ENCODE measurements at regions not wholly inside any gene's neighbourhood (a gene's known extent, or its start where the extent isn't known, plus 50 kb on each side); places are given as distances from the start of the nearest gene placed in this dataset.
A peak's percentile ranks its signal among the peaks of the same experiment; 100 is the strongest.

DNA sequence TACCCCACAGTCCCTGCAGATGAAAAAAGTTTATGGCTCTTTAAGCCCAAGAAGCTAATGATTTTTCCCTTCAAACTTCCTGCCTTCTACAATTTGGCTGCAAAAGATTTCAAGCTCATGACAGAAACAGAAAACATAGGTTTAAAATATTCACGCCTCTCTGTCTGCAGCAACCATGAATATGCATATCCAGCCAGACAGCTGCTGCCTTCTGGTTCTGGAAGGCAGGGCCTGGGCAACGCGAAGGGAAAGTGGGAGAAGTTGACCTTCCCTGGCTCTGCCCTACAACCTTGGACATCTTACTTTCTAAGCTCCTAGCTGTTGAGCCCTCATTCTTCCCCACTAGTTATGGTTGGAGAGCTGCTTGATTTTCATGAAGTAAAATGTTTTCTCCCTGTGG, 64.8 kb upstream of the CLINT1 start:
- DNase-seq = no peak

DNA sequence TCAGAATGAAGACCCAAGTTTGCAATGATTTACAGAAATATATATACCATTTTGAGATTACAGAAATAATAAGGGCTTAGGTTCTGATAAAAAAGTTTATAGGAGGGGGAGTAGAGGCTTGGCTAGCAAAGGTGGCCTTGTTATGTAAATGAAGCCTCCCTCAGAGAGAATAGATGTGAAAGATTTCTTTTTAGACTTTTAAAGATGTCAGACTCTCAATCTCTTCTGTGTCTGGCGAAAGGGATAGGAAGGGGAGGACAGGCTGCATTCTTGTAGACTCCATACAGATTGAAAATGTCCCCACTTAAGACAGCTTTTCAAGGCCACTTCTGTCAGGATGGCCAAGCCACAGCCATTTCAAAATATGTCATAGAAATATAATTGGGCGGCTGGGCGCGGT, 63.1 kb upstream of the CLINT1 start:
- DNase-seq = no peak

DNA sequence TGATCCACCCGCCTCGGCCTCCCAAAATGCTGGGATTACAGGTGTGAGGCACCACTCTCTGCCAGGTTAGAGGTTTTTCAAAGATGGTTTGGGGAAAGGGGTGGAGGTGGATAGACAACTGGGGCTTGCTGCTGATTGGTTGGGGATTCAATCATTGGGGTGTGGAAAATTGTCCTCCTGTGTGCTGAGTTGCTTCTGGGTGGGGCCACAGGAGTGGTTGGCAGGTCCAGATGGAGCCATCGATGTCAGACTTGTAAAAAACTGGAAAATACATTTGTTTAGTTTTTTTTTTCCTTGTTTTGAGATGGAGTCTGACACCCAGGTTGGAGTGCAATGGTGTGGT, 61.9 kb upstream of the CLINT1 start:
- DNase-seq = no peak

DNA sequence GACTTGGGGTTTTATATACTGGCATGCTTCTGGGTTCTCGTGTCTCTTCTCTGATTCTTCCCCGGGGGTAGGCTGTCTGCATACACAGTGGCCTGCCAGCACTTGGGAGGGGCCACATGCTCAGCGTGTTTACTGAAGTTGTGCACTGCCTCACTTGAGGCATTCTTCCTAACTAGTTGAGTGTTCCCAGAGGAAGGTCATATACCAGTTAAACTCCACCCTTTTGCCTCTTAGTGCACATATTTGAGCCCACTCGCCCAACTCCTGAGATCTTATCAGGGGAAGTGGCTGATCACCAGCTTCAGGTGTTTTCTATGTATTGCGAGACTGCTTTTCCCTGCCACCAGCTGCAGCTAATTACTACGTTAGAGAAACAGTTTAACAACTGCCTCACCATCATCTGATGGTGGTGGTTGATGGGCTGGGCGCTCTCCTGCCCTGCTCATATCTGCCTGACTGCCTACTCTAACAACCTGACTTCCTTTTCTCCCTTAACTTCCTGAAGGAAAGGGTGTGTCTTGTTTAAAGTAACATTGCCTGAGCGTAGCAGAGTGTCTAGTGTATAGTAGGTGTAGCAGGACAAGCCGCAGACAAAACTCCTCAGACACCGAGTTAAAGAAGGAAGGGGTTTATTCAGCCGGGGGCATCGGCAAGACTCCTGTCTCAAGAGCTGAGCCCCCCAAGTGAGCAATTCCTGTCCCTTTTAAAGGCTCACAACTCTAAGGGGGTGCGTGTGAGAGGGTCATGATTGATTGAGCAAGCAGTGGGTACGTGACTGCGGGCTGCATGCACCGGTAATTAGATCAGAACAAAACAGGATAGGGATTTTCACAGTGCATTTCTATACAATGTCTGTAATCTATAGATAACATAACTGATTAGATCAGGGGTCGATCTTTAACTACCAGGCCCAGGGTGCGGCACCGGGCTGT, 60.1 kb upstream of the CLINT1 start:
- peak; percentile 30 for DNase-seq

DNA sequence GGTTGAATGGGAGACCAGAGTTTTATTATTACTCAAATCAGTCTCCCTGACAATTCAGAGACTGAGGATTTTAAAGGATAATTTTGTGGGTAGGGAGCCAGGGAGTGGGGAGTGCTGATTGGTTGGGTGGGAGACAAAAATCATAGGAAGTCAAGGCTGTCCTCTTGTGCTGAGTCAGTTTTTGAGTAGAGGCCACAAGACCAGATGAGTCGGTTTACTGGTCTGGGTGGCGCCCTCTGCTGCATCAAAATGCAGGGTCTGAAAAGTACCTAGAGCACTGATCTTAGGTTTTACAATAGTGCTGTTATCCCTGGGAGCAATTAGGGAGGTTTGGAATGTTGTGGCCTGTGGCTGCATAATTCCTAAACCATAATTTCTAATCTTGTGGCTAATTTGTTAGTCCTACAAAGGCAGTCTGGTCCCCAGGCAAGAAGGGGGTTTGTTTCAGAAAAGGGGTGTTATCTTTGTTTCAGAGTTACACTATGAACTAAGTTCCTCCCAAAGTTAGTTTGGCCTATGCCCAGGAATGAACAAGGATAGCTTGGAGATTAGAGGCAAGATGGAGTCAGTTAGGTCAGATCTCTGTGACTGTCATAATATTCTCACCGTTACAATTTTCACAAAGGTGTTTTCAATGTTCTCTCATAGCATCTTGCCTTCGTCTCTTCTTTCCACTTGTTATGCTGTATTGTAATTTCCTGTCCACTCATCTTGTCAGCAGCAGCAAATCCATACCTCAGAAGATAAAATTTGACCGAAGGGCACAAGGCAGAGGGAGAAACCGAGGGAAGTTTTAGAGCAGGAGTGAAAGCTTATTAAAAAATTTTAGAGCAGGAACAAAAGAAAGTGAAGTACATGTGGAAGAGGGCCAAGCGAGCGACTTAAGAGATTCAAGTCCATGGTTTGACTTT, 59.2 kb upstream of the CLINT1 start:
- DNase-seq = peak; percentile 84

DNA sequence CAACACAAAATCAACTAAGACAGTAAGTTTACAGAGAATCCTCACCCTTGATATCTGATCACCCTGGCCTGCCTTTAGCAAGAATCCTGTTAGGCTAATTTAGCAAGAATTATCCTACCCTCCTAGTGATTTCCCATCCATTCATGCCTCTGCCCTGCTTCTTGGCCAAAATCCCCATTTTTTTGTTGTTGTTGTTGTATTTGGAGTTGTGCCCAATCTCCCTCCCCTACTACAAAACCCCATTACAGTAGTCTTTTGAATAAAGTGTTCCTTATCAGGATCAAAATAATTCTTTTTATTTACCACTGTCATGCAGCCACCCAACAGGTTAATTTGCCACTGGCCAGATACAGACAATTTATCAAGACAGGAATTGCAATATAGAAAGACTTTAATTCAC, 58.5 kb upstream of the CLINT1 start:
- no peak for DNase-seq

DNA sequence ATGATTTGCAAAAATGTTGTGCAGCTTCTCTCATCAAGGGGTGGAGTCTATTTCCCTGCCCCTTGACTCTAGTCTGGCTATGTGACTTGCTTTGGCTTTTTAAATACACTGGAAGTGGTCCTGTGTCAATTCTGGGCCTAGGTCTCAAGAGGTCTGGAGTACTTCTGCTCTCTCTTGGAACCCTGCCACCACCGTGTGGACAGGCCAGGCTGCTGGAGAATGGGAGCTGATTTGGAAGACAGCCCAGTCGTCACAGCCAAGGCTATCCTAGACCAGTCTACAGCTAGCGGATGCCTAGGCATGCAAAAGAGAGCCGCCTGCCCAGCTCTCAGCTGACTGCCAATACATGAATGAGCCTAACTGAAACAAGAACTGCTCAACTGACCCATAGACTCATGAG, 56.7 kb upstream of the CLINT1 start:
- no peak for DNase-seq

DNA sequence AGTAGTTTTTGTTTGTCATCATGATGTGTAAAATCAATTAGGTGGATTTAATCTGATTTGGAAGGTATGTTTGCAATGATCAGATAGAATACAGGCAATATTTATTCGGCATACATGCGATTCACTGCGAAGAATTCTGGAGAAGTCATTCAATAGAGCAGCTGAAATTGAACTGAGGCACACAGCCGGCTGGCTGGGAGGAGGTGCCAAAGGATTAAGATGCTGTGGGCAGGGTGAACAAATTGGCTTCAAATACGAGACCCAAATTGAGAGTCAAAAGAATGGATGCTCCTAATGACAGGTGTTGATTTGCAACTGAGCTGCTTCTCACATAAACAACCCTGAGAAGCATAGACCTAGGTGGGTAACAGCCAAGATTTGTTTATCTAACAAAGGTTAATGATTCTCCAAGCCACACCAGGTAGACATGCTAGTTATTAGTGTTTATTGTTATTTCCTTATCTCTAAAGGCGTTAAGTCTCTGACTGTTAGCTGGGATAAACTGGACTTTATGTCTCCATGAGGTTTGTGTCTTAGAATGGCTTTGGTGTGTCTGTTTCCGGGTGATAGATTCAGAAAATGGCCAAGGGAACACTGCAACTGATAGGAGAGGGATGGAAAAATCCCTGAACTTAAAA, 55.3 kb upstream of the CLINT1 start:
- DNase-seq = no peak

DNA sequence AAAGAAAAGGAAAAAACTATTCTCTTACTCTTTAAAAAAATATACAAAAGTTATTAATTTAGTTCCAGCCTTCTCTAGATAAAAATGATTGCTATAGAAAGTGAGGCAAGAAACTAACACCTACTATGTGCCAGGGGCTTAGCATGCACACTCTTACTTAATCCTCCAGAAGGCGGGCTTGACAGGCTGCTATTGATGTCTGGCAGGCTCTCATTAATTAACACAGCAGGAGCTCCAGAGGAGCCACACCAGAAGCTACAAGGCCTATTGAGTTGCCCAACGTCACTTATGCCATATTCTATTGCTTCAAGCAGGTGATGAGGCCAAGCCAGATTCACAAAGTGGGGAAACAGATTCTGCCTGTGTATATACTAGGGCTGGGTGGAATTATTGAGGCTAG, 54.6 kb upstream of the CLINT1 start:
- DNase-seq = no peak

DNA sequence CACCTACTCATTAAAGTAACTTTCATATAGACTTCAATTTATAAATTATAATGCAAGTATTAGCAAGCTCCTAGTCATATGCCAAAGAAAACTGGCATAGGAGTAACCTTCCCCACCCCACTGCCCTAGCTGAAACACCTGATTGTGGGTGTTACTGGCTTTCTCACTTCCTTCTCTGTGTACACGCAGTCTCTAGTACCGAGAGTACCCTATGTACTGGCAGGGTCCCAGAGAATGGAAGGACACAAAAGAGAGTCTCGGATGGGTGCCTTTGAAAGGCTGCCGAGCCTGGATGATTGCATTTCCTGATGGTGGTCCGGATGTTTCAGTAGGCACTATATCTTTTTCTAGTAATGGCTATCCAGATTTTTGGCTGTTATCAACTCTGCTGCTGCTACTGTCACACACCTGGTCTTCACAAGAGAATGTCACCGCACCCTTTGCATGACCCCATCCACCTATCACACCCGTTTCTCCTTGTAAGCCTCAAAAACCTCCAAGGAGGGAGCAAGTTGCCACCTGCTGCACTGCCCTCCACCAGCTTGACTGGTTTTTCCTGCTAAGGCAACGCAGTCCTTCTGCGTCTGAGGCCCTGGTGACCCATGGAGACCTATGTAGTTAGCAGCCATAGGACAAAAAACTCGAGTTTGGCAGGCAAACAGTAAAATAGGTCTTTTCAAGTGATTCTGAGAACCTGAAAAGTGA, 53.8 kb upstream of the CLINT1 start:
- no peak for DNase-seq

DNA sequence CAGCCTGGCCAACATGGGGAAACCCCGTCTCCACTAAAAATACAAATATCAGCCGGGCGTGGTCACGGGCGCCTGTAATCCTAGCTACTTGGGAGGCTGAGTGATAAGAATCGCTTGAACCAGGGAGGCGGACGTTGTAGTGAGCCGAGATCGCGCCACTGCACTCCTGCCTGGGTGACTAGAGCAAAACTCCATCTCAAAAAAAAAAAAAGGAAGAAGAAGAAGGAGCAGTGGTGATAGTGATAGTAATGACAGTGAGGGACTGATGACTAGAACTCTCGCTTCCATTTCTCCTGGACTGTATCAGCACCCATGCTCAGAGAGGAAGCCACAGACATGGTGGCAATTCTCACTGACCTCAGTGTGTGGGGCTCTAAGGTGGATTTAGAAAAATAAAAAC, 52.6 kb upstream of the CLINT1 start:
- DNase-seq = no peak

All from stimulated activated CD8-positive, alpha-beta memory T cell treated with anti-CD3 and anti-CD28 coated beads, Interleukin-4, amount 100 ng/mL, for 48 hours (primary cell).